A549 (cell line): ENCODE measurements at regions not wholly inside any gene's neighbourhood (a gene's known extent, or its start where the extent isn't known, plus 50 kb on each side); places are given as distances from the start of the nearest gene placed in this dataset.

Experiments used
- CHD4 ChIP-seq: fragments of 200-600 bp; sonication (generic); IDR thresholded peaks from 2 replicates; pipeline ENCODE4 v1.6.1; 2016; ENCODE audit warnings: antibody characterized with exemption, mild to moderate bottlenecking, borderline replicate concordance
- CTCF ChIP-seq: fragments of >200 bp; sonication (Bioruptor Twin); formaldehyde crosslinking; IDR thresholded peaks from 3 replicates; pipeline ENCODE4 v1.5.1; 2016
- EP300 ChIP-seq, 2 experiments: fragments of >200 bp; sonication (Bioruptor Twin); formaldehyde crosslinking; IDR thresholded peaks; 2 replicates in 1 of 2; 3 replicates in 1 of 2; pipeline ENCODE4 v1.6.1; 2016 to 2017
- HDAC2 ChIP-seq: fragments of 200-600 bp; sonication (generic); IDR thresholded peaks from 2 replicates; pipeline ENCODE4 v1.6.1; 2016
- HMGXB4 ChIP-seq: fragments of 250-450 bp; sonication (Bioruptor Pico); IDR thresholded peaks from 2 replicates; pipeline ENCODE4 v1.5.0; 2021; ENCODE audit warnings: mild to moderate bottlenecking, moderate library complexity, borderline replicate concordance
- MAX ChIP-seq: IDR thresholded peaks from 2 replicates; pipeline ENCODE4 v1.6.1; 2012
- PBX3 ChIP-seq: IDR thresholded peaks from 2 replicates; pipeline ENCODE4 v1.6.1; 2012
- PHF8 ChIP-seq: fragments of 200-600 bp; sonication (generic); IDR thresholded peaks from 2 replicates; pipeline ENCODE4 v1.6.1; 2016; ENCODE audit warnings: low read depth, mild to moderate bottlenecking, antibody characterized with exemption, moderate library complexity, borderline replicate concordance
- POLR2A ChIP-seq: IDR thresholded peaks from 2 replicates; pipeline ENCODE4 v1.6.1; 2012; ENCODE audit warnings: mild to moderate bottlenecking, low read length
- RCOR1 ChIP-seq: fragments of 150-350 bp; IDR thresholded peaks from 2 replicates; pipeline ENCODE4 v1.6.1; 2014; ENCODE audit warnings: antibody characterized with exemption, low read length, low read depth
- RFX5 ChIP-seq: fragments of 450-650 bp; IDR thresholded peaks from 2 replicates; pipeline ENCODE4 v1.7.1; 2014; ENCODE audit warnings: antibody characterized with exemption, mild to moderate bottlenecking, moderate library complexity

GRCh38 chr21:41048145-41048544 is 119.8 kb upstream of the BACE2 start:
- no peak for TF ChIP-seq PHF8
- TF ChIP-seq POLR2A = no peak
- no peak for TF ChIP-seq HDAC2
- no peak for TF ChIP-seq CTCF
- TF ChIP-seq HMGXB4 (CRISPR knock-in tag) = no peak
- TF ChIP-seq MAX = no peak
- no peak for TF ChIP-seq EP300 (IDR thresholded peaks at IDR 0.05)
- no peak for TF ChIP-seq RFX5
- TF ChIP-seq PBX3 = no peak
- TF ChIP-seq CHD4 = no peak
- no peak for TF ChIP-seq RCOR1
